Esophagus squamous epithelium (tissue), 4 donors: ENCODE measurements at regions not wholly inside any gene's neighbourhood (a gene's known extent, or its start where the extent isn't known, plus 50 kb on each side); places are given as distances from the start of the nearest gene placed in this dataset.

Experiments
- POLR2A ChIP-seq, 4 donors: fragments of 450-650 bp; IDR thresholded peaks; one replicate each; pipeline ENCODE4 v1.6.1; 2017; ENCODE audit warnings: antibody characterized with exemption in 4 of 4, mild to moderate bottlenecking in 4 of 4, moderate library complexity in 3 of 4
- TF ChIP-seq, protein P1 (sequence below), 6 experiments: fragments of 450-650 bp in 4 of 6; fragments of 200-600 bp in 2 of 6; sonication (generic) in 2 of 6; IDR thresholded peaks; one replicate each; pipeline ENCODE4 v1.5.1; 2016 to 2019; ENCODE audit warnings: antibody characterized with exemption in 6 of 6, mild to moderate bottlenecking in 4 of 6, moderate library complexity in 4 of 6

DNA sequence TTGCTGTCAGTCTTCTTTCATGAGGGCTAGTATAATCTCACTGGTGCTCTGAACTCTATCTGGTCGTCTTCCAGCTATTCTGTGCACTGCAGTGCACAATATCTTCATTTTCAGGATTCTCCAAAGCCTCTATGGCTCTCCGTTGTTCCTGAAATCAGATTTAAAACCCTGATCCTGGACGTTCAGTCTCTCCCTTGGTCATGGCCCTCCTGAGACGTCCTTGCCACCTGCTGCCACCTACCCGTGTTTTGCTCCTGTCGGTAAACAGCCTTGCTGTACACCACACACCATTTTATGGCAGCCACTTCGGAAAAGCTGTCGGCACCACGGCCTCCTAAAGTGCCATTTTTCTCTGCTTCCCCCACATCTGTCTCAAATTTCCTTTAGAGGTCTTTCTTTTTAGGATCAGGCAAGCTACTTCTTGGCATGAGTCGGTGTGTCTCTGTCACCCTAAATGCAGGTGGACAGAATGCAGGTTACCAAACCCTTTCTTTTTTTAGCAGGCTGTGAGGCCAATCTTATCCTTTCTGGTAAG is 170.0 kb downstream of the HRH4 start:
- TF ChIP-seq, protein P1, sequence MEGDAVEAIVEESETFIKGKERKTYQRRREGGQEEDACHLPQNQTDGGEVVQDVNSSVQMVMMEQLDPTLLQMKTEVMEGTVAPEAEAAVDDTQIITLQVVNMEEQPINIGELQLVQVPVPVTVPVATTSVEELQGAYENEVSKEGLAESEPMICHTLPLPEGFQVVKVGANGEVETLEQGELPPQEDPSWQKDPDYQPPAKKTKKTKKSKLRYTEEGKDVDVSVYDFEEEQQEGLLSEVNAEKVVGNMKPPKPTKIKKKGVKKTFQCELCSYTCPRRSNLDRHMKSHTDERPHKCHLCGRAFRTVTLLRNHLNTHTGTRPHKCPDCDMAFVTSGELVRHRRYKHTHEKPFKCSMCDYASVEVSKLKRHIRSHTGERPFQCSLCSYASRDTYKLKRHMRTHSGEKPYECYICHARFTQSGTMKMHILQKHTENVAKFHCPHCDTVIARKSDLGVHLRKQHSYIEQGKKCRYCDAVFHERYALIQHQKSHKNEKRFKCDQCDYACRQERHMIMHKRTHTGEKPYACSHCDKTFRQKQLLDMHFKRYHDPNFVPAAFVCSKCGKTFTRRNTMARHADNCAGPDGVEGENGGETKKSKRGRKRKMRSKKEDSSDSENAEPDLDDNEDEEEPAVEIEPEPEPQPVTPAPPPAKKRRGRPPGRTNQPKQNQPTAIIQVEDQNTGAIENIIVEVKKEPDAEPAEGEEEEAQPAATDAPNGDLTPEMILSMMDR (IDR thresholded peaks at IDR 0.05): no peak
- no peak for TF ChIP-seq POLR2A (IDR thresholded peaks at IDR 0.05)
